RWPE2 (cell line): ENCODE measurements at regions not wholly inside any gene's neighbourhood (a gene's known extent, or its start where the extent isn't known, plus 50 kb on each side); places are given as distances from the start of the nearest gene placed in this dataset.

Source experiments
- ATAC-seq: fragments of 200-7000 bp; cut with Tn5 transposase; 3 replicates; pipeline ENCODE4 v1.9.1; 2021; ENCODE audit warnings: low read depth
- DNase-seq: peaks from one replicate; pipeline ENCODE4 v3.0.0-alpha.2; 2020; ENCODE audit warnings: low spot score
- H3K27ac ChIP-seq: fragments of 450-650 bp; 2 replicates; pipeline ENCODE4 v1.5.1; 2017; ENCODE audit warnings: mild to moderate bottlenecking; ENCODE audit not compliant: poor library complexity, severe bottlenecking
- H3K27me3 ChIP-seq: fragments of 250-450 bp; sonication (Bioruptor Pico); 2 replicates; pipeline ENCODE4 v1.5.1; 2021; ENCODE audit warnings: mild to moderate bottlenecking, moderate library complexity; ENCODE audit not compliant: insufficient read depth, poor library complexity, severe bottlenecking
- H3K36me3 ChIP-seq: fragments of 250-450 bp; sonication (Bioruptor Pico); 2 replicates; pipeline ENCODE4 v1.5.1; 2020; ENCODE audit warnings: low read depth, mild to moderate bottlenecking, moderate library complexity
- H3K4me1 ChIP-seq: fragments of 250-450 bp; sonication (Bioruptor Pico); 2 replicates; pipeline ENCODE4 v1.5.1; 2021; ENCODE audit warnings: mild to moderate bottlenecking, moderate library complexity; ENCODE audit not compliant: insufficient read depth, poor library complexity, severe bottlenecking
- H3K4me3 ChIP-seq: fragments of 250-450 bp; sonication (Bioruptor Pico); 2 replicates; pipeline ENCODE4 v1.5.1; 2021; ENCODE audit warnings: mild to moderate bottlenecking, moderate library complexity; ENCODE audit not compliant: severe bottlenecking
- H3K9me3 ChIP-seq: fragments of 250-450 bp; sonication (Bioruptor Pico); 2 replicates; pipeline ENCODE4 v1.5.1; 2021; ENCODE audit warnings: mild to moderate bottlenecking, moderate library complexity; ENCODE audit not compliant: severe bottlenecking
- TF ChIP-seq, protein P1 (sequence below): fragments of 450-650 bp; IDR thresholded peaks from one replicate; pipeline ENCODE4 v1.5.1; 2017; ENCODE audit warnings: mild to moderate bottlenecking, moderate library complexity; ENCODE audit not compliant: poor library complexity, severe bottlenecking

GRCh38 chr5:155311721-155312120 is 298.2 kb downstream of the KIF4B start:
- DNase-seq (no peak), ATAC-seq (no peak)
- TF ChIP-seq, protein P1, sequence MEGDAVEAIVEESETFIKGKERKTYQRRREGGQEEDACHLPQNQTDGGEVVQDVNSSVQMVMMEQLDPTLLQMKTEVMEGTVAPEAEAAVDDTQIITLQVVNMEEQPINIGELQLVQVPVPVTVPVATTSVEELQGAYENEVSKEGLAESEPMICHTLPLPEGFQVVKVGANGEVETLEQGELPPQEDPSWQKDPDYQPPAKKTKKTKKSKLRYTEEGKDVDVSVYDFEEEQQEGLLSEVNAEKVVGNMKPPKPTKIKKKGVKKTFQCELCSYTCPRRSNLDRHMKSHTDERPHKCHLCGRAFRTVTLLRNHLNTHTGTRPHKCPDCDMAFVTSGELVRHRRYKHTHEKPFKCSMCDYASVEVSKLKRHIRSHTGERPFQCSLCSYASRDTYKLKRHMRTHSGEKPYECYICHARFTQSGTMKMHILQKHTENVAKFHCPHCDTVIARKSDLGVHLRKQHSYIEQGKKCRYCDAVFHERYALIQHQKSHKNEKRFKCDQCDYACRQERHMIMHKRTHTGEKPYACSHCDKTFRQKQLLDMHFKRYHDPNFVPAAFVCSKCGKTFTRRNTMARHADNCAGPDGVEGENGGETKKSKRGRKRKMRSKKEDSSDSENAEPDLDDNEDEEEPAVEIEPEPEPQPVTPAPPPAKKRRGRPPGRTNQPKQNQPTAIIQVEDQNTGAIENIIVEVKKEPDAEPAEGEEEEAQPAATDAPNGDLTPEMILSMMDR: no peak
- Histone ChIP-seq H3K4me1 (no peaks in the 10 kb centered on the region), H3K27ac (no peak overlapping the region), H3K9me3 (peaks cover 2% of the 10 kb centered on the region), H3K27me3 (no peaks in the 10 kb centered on the region), H3K4me3 (no peak overlapping the region), H3K36me3 (no peaks in the 10 kb centered on the region)

- no peak overlapping the region for H3K4me3 ChIP-seq
- TF ChIP-seq, protein P1: no peak
- H3K9me3 ChIP-seq: peaks cover 2% of the 10 kb centered on the region
- H3K27me3 ChIP-seq: no peaks in the 10 kb centered on the region
- no peaks in the 10 kb centered on the region for H3K36me3 ChIP-seq
- no peak overlapping the region for H3K27ac ChIP-seq
- peak; percentile 71 for ATAC-seq
- DNase-seq: no peak
- H3K4me1 ChIP-seq: no peaks in the 10 kb centered on the region
Measured at GRCh38 chr5:155313518-155313917, 300.0 kb downstream of the KIF4B start.

DNA sequence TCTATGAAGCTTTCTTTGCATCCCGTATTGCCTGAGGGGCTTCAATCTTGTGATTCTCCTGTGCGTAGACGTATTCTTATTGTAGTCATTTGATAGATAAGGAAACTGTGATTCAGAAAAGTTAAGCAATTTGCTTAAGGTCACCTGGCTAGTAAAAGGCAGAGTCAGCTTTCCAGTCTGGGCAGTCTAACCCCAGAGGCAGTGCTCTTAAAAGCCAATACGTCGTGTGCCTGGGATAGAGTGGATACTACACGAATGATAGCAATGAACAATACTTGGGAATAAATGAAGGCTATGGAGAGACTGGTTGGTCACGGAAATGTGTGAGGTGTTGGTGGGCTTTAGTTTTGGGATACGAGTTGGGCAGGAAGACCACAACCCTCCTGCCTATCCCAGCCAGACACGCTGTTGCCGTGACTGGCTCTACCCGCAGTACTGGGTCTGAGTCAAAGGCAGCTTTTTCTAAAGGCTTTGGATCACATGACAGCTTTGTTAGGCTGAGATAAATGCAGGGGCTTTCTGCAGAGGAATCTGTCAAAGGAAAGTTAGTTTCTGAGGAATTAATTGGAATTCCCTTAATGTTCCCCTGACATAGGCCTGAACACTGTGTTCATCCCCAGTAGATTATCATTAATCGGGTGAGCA is 302.6 kb downstream of the KIF4B start:
- Histone ChIP-seq H3K4me3 (no peak overlapping the region), H3K9me3 (peaks cover 2% of the 10 kb centered on the region), H3K27me3 (no peaks in the 10 kb centered on the region), H3K27ac (no peak overlapping the region), H3K36me3 (no peaks in the 10 kb centered on the region), H3K4me1 (no peaks in the 10 kb centered on the region)
- TF ChIP-seq, protein P1: no peak
- DNase-seq (no peak), ATAC-seq (no peak)

- no peaks in the 10 kb centered on the region for H3K4me1 ChIP-seq
- no peaks in the 10 kb centered on the region for H3K9me3 ChIP-seq
- H3K36me3 ChIP-seq: no peaks in the 10 kb centered on the region
- TF ChIP-seq, protein P1: no peak
- H3K27me3 ChIP-seq: no peaks in the 10 kb centered on the region
- no peak overlapping the region for H3K4me3 ChIP-seq
- ATAC-seq (no peak), DNase-seq (no peak)
- no peak overlapping the region for H3K27ac ChIP-seq
Measured at GRCh38 chr5:155332618-155333017, 319.1 kb downstream of the KIF4B start.

DNA sequence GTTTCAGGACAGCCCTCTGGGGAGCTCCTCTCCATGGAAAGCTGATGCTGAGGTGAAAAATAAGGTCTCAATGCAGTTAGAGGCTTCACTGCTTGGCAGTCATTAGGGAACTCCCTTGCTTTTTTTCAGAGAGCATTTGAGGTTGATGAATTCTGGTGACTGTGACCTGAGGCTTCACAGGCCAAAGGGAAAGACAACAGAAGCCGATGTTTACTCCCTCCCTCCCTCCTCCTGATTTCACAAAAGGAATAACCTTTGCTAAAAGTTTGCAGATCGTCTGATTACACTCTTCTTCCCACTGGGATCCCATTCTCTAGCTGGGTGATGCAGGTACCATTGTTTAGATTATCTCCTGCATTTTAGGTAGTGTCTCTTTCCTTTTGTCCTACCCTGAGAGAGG is 329.4 kb downstream of the KIF4B start:
- H3K27me3 ChIP-seq: no peaks in the 10 kb centered on the region
- no peaks in the 10 kb centered on the region for H3K4me1 ChIP-seq
- TF ChIP-seq, protein P1: no peak
- H3K27ac ChIP-seq: no peak overlapping the region
- H3K36me3 ChIP-seq: no peaks in the 10 kb centered on the region
- H3K4me3 ChIP-seq: no peak overlapping the region
- ATAC-seq (no peak), DNase-seq (no peak)
- H3K9me3 ChIP-seq: no peaks in the 10 kb centered on the region
